ENCODE measurements at regions not wholly inside any gene's neighbourhood (a gene's known extent, or its start where the extent isn't known, plus 50 kb on each side); places are given as distances from the start of the nearest gene placed in this dataset.
A peak's percentile ranks its signal among the peaks of the same experiment; 100 is the strongest.

DNA sequence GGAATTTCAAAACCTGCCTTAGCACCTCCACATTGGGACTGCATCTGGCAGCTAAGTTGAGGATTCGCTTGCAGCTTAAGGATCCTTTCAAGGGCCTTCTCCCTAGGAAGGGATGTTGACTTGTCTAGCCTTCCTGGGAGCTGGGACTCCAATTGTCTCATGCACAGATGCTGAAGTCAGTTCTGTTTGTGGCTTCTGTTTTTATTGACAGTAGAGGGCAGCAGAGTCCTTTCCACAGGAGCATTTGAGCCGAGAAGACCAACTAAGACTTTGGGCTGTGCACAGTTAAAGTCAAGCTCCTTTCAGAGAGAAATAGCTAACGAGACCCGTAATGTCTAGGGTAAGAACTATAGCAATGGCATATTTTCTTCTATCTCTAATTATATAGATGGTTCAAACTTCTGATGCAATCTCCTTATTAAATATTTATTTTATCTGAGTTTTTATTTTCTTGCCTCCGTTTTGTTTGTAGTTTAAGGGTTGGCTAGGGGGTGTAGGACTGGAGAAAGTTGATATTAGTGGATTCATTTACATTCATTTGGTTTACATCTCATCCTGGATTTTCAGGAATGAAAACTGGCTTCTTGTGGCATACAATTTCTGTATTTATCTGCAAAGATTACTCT is 59.7 kb upstream of the KBTBD8 start:
- peak; percentile 89 for DNase-seq (ENCODE audit: low spot score)

DNA sequence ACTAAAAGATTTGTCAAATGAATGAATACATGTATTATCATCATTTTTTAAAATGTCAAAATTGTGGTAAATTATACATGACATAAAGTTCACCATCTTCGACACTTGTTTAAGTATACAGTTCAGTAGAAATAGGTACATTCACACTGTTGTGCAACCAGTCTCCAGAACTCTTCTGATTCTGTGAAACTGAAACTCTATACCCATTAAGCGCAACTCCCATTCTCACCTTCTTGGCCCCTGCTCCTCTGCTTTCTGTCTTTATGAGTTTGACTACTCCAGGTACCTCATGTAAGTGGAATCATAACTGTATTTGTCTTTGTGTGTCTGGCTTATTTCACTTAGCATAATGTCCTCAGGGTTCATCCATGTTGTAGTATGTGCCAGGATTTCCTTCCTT is 50.1 kb upstream of the KBTBD8 start:
- no peak for DNase-seq (ENCODE audit: low spot score)
